ENCODE measurements at regions not wholly inside any gene's neighbourhood (a gene's known extent, or its start where the extent isn't known, plus 50 kb on each side); places are given as distances from the start of the nearest gene placed in this dataset.

DNA sequence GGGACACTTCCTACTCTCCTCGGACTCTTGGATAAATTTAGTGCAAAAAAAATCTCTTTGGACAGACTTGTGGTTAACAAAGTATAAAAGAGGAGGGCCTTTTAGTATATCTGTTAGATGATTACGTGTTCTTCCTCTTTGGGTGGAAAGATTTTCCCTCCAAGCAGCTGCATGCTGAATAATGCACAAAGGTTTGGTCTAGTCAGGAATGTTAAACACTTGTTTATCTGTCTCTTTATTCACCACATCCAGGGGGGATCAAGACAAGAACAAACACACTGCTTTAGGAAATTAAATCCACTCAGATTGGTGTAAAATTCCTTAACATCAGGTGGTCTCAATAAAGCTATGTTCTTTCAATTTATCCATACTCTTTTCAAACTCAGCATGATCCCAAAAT, 260.9 kb upstream of the CHD6 start:
- no peak for DNase-seq

DNA sequence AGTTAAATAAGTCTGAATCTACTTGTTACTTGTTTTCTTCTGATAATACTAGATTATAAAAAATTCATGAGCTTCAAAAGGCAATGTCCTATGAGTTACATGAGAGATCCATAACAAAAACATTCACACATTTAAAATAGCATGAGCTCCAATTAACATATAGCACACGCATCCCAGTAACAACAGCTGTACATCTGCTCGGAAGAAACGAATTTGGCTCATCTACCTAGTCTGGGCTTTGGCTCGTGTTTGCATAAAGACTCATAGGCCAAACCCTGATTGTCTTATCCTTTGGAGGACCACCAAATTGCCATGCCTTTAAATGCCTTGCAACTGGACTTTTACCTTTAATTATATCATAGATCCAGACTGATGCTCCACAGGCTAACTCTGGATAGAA, 259.7 kb upstream of the CHD6 start:
- no peak for DNase-seq

DNA sequence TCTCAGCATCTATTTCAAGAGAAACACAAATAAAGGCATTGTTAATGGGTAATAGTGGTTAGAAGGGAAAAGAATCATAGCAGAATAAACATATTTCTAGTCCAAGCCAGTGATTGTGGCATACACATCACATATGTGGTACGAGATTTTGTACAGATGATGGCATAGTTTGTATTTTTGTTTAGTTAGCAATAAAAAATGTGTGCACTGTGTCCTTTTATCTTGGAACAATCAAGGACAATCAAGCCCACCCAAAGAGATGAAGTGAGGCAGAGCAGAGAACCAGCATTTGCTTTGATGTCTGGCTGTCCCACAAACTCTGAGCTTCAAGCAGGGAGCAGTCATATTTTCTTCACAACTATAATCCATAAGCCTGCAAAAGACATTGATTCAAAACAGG, 256.5 kb upstream of the CHD6 start:
- no peak for DNase-seq

DNA sequence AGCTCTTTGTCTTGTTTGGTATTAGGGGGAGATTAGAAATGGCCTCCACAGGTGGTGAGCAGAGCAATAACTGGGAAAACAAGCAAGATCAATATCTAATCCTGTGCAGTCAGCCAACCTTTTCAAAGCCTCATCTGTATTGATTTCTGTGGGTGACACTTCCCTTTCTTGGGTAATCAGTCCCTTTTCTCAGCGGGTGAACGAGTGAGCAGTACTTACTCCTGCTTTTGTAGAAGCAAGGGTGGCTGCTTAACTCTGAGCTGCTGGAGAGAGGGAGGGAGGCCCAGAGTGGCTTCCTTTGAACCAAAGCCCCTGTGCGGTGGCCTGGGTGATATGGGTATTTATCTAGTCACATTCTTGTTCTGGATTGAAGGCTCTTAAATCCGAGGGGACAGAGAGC, 254.8 kb upstream of the CHD6 start:
- DNase-seq, result no peak

- DNase-seq, result no peak
Observed at GRCh38 chr20:41870869-41871462, 252.8 kb upstream of the CHD6 start.

- no peak for DNase-seq
Observed at GRCh38 chr20:41869261-41869660, 251.1 kb upstream of the CHD6 start.

DNA sequence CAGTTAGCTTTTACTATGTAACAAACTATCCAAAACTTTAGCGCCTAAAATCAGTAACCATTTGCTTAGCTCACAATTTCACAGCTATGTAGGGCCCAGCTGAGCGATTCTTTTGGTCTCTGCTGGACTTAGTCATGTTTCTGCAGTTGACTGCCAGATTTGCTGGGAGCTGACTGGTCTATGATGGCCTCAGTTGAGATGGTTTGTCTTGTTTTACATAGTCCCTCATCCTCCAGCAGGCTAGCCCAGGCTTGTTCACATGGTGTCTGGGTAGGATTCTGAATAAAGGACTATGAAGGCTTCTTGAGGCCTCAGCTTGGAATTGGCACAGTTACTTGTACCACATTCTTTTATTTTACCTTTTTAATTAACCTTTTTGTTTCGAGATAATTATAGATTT, 247.8 kb upstream of the CHD6 start:
- DNase-seq, result no peak

GRCh38 chr20:41862476-41862875, 244.3 kb upstream of the CHD6 start:
- no peak for DNase-seq

- DNase-seq, result no peak
Observed at GRCh38 chr20:41861772-41862422, 243.7 kb upstream of the CHD6 start.

DNA sequence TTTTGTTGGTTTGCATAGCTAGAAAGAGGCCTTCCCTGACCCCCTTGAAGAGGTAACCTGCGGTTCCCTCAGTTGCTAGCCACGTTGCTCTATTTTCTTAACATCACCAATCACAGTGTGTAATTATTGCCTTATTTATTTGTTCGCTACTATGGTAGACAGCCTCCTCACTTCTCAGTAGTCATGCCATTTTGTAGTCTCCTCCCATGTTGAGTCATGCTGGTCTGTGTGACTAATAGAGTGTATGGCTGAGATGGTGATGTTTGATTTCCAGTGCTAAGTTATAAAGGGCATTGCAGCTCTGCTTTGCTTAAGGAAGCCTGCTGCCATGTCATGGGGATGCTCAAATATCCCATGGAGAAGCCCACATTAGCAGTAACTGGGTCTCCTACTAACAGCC, 236.6 kb upstream of the CHD6 start:
- DNase-seq, result no peak

DNA sequence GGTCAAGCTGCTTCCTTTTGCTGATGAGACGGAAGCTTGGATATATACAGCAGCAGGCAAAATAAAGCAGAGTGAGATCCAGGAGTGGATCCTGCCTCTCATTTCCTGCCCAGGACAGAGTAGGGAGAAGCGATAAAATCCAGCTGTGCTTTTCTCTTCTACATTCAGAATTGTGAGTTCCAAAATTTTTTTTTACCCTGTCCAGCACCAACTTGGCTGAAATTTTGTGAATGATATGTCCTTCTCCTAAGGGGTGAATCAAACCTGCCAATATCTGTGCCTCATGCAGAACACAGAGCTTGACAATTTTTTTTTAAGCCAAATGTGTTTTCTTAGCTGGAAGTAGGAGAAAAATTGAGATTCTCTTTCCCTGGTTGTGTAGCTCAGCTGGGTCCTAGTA, 235.6 kb upstream of the CHD6 start:
- DNase-seq, result no peak

- DNase-seq, result no peak
Observed at GRCh38 chr20:41848180-41848579, 230.0 kb upstream of the CHD6 start.

DNA sequence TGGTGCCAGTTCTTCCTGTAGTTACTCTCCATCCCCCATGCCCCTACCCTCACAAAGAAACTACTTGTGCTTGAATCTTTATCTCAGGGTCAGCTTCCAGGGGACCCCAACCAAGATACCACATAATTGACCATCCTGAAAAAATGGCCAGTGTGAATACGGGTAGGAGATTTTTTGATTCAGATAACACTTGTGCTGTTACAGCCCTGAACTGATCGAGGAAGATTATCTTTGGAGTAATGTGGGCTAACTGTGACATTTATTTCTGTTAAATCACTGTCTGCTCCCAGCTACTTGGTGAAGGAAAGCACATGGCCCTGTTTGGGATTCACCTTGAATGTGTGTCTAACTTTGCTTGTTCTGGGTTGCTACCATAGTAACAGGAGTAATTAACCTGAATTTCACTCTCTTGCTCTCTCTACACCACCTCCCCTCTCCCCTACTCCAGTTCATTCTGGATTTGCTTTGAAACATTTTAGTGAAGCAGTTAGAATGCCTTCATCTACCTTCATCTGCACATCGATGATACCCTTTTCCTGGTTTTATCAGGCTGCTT, 219.6 kb upstream of the CHD6 start:
- DNase-seq, result no peak

DNA sequence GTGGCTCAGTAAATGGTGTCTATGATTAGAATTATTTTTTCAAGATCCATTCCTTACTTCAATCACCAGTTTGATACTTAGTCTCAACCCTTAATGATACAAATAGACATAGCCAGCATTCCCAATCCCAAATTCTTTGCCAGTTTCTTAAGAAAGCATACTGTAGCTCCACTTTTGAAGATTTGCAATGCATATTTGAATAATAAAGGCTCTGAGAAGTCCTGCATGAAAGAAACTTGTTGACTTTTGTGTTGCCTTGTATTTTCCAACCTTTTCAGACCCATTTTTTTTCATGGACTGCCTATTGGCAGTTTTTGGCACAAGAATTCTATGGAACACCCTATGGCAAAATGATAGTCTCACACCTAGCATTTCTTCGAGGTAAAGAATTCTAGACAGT, 215.6 kb upstream of the CHD6 start:
- no peak for DNase-seq

DNA sequence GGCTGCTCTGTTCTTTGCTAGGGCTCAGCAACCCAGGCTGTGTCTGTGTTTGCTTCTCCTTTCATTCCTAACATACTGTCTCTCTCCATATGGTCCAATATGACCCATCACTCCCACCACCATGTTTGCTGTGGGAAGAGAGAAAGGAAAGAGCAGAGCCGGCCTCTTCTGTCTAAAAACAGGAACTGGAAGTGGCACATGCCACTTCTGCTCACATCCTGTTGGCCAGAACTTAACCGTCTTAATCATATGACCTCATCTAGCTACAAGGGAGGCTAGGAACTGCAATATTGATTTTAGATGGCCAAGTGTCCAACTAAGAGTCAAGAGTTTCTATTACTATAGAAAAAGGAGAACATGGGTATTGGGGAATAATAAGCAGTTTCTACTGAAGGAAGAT, 212.5 kb upstream of the CHD6 start:
- no peak for DNase-seq

DNA sequence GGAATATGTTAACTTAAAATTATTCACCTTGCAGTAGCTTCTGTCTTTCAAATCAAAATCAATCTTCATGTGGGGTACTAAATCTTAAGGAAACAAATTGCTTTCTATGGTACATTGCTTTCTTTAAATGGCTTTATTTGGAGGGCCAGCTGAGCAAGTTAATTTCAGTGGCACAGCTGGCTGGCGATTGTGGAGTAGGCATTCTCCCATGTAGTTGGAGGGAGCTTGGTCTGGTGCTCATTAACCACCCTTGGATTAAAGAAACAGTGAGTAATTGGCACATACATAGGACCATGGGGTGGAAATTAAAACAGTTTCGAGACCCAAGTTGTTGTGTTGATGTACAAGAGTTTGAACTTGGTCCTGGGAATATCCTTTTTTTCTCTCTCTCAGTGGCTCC, 201.3 kb upstream of the CHD6 start:
- no peak for DNase-seq

GRCh38 chr20:41818991-41819390, 200.8 kb upstream of the CHD6 start:
- no peak for DNase-seq

- no peak for DNase-seq
Observed at GRCh38 chr20:41818369-41818768, 200.2 kb upstream of the CHD6 start.

GRCh38 chr20:41811456-41811855, 193.3 kb upstream of the CHD6 start:
- no peak for DNase-seq

- no peak for DNase-seq
Observed at GRCh38 chr20:41800040-41800439, 181.9 kb upstream of the CHD6 start.

DNA sequence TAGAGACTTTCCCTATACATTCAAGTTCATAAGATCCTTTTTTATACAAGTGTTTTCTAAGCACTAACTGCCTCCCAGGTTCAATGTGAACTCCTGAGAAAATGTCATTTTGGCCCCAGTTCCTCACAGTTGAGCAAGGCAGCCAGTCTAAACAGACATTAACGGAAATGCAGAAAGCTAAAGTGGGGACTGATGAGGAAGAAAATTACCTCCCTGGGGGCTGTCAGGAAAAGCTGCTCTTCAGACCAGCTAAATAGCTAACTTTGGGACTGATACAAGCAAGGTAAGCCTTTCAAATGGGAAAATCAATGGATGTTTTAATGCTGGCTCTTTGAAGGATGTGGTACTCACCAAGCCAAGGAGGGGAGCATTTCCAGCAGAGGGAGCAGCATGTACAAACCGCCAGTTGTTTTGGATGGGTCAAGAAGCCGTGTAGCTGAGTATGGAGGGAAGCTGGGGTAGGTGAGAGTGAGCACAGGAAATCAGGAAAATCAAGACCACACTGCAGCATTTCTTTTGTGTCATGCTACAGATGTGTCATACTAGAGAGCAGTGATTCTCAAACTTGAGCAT, 180.8 kb upstream of the CHD6 start:
- no peak for DNase-seq

DNA sequence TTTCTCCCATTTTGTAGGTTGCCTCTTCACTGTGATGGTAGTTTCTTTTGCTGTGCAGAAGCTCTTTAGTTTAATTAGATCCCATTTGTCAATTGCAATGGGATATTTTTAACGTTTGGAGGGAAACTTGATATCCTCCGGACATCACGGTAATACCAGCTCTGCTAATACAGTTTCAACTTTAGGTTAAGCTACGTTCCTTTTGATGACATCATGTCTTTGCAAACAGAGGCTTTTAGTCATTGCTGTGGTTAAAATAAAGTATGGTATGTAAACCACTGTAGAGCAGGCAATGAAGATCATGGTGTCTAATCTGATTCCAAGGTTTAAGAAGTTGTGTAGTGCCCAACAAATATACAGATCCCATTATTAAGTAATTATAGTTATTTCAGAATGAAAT, 168.0 kb upstream of the CHD6 start:
- DNase-seq, result no peak

DNA sequence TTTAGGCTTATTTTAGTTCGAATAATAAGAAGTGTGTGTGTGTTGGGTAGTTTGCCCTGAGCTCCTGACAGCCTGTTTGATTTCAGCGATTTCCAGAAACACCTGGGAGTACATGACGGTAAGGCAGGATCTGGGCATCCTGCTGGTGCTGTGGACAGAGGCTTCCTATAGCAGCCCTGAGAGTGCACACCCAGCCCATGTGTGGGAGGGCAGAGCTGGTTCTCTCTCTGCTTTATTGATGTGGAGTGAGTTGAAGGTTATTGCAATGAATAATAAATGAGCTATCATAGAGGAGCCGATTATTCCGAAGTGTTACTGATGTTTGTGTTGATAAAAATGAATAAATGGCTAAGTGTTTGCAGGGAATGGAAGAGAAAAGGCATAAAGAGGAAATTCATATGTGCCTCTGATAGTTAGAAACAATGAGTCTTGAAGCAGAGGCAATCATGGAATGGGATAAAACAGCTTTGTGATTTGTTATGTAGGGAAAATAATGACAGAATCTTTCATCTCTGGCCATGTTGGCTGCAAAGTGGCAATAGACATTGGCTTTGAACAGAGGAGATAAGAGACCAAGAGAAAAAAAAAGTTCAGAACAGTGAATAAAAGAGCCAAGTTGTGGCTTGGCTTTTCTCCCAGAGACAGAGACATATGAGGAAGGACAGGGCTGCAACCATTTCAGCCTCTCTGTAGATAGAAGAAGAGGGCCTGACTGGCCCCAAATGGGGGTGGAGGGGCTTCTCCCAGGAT, 166.2 kb upstream of the CHD6 start:
- DNase-seq, result no peak
